ENCODE measurements at regions not wholly inside any gene's neighbourhood (a gene's known extent, or its start where the extent isn't known, plus 50 kb on each side); places are given as distances from the start of the nearest gene placed in this dataset.
"Not testable (repeated sequence)": the region's sequence is repeated elsewhere in the genome, so short reads cannot be mapped to it uniquely, and the experiment has no call there.

DNA sequence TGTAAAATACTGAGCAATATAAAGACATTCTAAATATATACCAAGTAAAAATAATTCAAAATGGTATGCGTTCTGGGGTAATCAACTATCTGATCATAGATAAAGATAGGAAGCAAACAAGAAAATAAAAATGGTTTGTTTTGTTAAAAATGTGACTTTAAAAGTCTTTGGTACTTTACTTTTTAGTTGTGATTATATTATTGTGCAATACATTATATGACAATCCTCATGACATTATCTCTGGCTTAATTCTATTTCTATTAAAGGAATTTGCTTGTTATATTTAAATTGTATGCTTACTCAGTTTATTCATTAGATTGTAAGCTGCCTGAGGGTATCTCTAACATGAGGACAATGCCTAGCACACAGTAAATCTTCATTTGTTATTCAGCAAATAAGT lies 477.9 kb downstream of the TMEM38B start:
- H3K4me3 ChIP-seq (ENCODE audit: low read depth, low read length), result no peak overlapping the region
- TF ChIP-seq CTCF (conservative IDR thresholded peaks at IDR 0.05; ENCODE audit: low read depth, low read length), result no peak

DNA sequence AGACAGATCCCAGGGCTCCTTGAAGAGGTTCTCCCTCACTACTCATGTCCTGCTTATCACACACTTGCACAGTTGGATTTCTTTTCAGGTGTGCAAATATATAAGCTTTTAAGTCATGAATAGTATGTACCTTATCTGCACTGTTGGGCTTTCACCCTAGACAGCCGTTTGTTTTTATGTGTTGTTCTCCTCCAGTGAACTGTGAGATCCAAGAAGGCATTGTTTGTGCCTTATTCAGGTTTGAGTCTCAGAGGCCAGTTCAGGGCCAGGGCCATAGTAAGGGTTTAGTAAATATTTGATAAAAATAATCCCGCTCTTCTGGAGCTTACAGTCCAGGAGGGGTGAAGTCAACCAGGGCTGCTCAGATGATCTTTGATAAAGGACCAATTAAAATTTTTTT lies 480.0 kb downstream of the TMEM38B start:
- no peak for TF ChIP-seq CTCF (conservative IDR thresholded peaks at IDR 0.05; ENCODE audit: low read depth, low read length)
- DNase-seq (ENCODE audit: low read depth), result no peak
- no peak overlapping the region for H3K4me3 ChIP-seq (ENCODE audit: low read depth, low read length)

More for the DNA sequence above, 477.9 kb downstream of the TMEM38B start:
- DNase-seq (ENCODE audit: low read depth), result no peak

- TF ChIP-seq CTCF (conservative IDR thresholded peaks at IDR 0.05; ENCODE audit: low read depth, low read length), result no peak
These were observed 482.9 kb downstream of the TMEM38B start for GRCh38 chr9:106177216-106177615.

DNA sequence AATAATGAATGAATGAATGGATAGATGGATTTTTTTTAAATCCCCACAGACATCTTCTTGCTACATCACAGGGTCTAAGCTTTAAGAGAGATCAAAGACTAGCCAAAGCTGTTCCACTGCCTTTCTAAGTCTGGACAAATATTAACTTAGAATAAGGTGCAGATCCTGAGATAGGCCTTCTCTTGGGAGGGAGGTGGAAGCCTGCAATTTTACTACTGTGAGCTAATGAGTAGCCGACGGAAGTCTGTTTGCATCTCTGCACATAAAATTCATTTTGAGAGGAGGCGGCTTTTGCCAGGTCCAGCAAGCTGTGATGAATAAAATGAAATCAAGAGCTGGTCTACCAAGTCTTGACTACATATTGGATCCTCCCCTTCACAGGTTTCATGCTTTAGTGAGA lies 484.9 kb downstream of the TMEM38B start:
- DNase-seq (ENCODE audit: low read depth), result no peak
- no peak overlapping the region for H3K4me3 ChIP-seq (ENCODE audit: low read depth, low read length)
- TF ChIP-seq CTCF (conservative IDR thresholded peaks at IDR 0.05; ENCODE audit: low read depth, low read length), result no peak

More at GRCh38 chr9:106177216-106177615, 482.9 kb downstream of the TMEM38B start:
- DNase-seq (ENCODE audit: low read depth), result no peak
- H3K4me3 ChIP-seq (ENCODE audit: low read depth, low read length), result no peak overlapping the region

GRCh38 chr9:106203815-106204516 lies 509.6 kb downstream of the TMEM38B start:
- DNase-seq (ENCODE audit: low read depth); H3K4me3 ChIP-seq (ENCODE audit: low read depth, low read length): not testable (repeated sequence)

DNA sequence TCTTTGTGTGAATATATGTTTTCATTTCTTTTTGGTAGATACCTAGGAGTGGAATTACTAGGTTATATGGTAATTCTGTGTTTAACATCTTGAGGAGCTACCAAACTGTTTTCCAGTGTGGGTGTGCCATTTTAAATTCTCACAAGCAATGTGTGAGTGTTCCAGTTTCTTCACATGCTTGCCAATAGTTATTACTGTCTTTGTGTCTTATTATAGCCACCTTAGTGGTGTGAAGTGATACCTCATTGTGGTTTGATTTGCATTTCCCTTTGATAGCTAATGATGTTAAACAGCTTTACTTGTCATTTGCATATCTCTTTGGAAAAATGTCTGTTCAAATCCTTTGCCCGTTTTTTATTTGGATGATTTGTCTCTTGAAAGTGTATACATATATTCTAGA lies 513.0 kb downstream of the TMEM38B start:
- H3K4me3 ChIP-seq (ENCODE audit: low read depth, low read length), result no peak overlapping the region
- no peak for DNase-seq (ENCODE audit: low read depth)
- no peak for TF ChIP-seq CTCF (conservative IDR thresholded peaks at IDR 0.05; ENCODE audit: low read depth, low read length)

DNA sequence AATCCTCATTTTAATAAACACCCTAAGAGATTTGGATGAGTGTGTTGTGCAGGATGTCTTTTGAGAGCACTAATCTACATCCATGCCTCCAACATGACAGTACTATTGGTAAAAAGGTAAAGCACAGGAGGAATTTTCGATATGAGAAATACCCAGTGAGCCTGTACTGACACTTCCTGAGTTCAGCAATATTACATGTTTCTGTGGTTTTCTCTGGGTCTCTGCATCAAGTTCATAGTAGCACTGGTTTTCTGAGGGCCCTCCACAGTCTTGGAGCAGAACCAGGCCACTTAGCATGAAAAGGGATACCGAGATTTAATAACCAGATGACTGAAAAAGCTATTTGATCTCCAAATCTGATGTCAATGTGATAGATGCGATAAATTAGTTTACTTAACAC lies 524.1 kb downstream of the TMEM38B start:
- no peak overlapping the region for H3K4me3 ChIP-seq (ENCODE audit: low read depth, low read length)
- no peak for TF ChIP-seq CTCF (conservative IDR thresholded peaks at IDR 0.05; ENCODE audit: low read depth, low read length)
- DNase-seq (ENCODE audit: low read depth), result no peak
